ACC112 (cell line): ENCODE measurements at regions not wholly inside any gene's neighbourhood (a gene's known extent, or its start where the extent isn't known, plus 50 kb on each side); places are given as distances from the start of the nearest gene placed in this dataset.

Experiments used
- H2AFZ ChIP-seq: fragments of 200-600 bp; sonication (generic); one replicate; pipeline ENCODE4 v1.6.0; 2017; ENCODE audit warnings: antibody characterized with exemption, low read length; ENCODE audit not compliant: unreplicated experiment
- H3K27ac ChIP-seq: fragments of 200-600 bp; sonication (generic); 2 replicates; pipeline ENCODE4 v1.5.1; 2014; ENCODE audit warnings: low read depth, mild to moderate bottlenecking, antibody characterized with exemption, low read length, moderate library complexity
- H3K27me3 ChIP-seq: fragments of 200-600 bp; sonication (generic); 2 replicates; pipeline ENCODE4 v1.6.1; 2014; ENCODE audit warnings: mild to moderate bottlenecking, antibody characterized with exemption, low read length, moderate library complexity, mixed read lengths; ENCODE audit not compliant: insufficient read depth
- H3K36me3 ChIP-seq: fragments of 200-600 bp; sonication (generic); 2 replicates; pipeline ENCODE4 v1.6.1; 2016; ENCODE audit warnings: mild to moderate bottlenecking, antibody characterized with exemption, low read length, moderate library complexity, mixed read lengths; ENCODE audit not compliant: insufficient read depth
- H3K4me1 ChIP-seq: fragments of 200-600 bp; sonication (generic); one replicate; pipeline ENCODE4 v1.6.1; 2016; ENCODE audit warnings: low read length, mixed read lengths; ENCODE audit not compliant: insufficient read depth, unreplicated experiment, control insufficient read depth
- H3K4me3 ChIP-seq: fragments of 200-600 bp; sonication (generic); 2 replicates; pipeline ENCODE4 v1.5.1; 2014; ENCODE audit warnings: mild to moderate bottlenecking, low read depth, low read length
- H3K79me2 ChIP-seq: fragments of 200-600 bp; sonication (generic); one replicate; pipeline ENCODE4 v1.6.0; 2016; ENCODE audit warnings: low read length; ENCODE audit not compliant: control insufficient read depth, unreplicated experiment, insufficient read depth

- Histone ChIP-seq H2AFZ (no peak overlapping the region), H3K4me1 (no peaks in the 10 kb centered on the region), H3K4me3 (no peak overlapping the region), H3K79me2 (no peaks in the 10 kb centered on the region), H3K27ac (no peak overlapping the region), H3K36me3 (no peaks in the 10 kb centered on the region), H3K27me3 (peaks cover 54% of the 10 kb centered on the region)
Observed at GRCh38 chr13:51027644-51028043, 83.4 kb downstream of the C13orf42 start.

- H3K36me3 ChIP-seq: no peaks in the 10 kb centered on the region
- H3K4me1 ChIP-seq: no peaks in the 10 kb centered on the region
- H3K4me3 ChIP-seq: no peak overlapping the region
Observed at GRCh38 chr13:51026016-51026415, 85.1 kb downstream of the C13orf42 start.

GRCh38 chr13:51025245-51025905 lies 85.7 kb downstream of the C13orf42 start:
- Histone ChIP-seq H3K36me3 (no peaks in the 10 kb centered on the region), H3K27ac (no peak overlapping the region), H3K27me3 (peaks cover 66% of the 10 kb centered on the region), H3K79me2 (no peaks in the 10 kb centered on the region), H3K4me3 (no peak overlapping the region), H3K4me1 (no peaks in the 10 kb centered on the region), H2AFZ (no peak overlapping the region)

More at GRCh38 chr13:51026016-51026415, 85.1 kb downstream of the C13orf42 start:
- Histone ChIP-seq H2AFZ (no peak overlapping the region), H3K27ac (no peak overlapping the region), H3K79me2 (no peaks in the 10 kb centered on the region), H3K27me3 (peaks cover 60% of the 10 kb centered on the region)

DNA sequence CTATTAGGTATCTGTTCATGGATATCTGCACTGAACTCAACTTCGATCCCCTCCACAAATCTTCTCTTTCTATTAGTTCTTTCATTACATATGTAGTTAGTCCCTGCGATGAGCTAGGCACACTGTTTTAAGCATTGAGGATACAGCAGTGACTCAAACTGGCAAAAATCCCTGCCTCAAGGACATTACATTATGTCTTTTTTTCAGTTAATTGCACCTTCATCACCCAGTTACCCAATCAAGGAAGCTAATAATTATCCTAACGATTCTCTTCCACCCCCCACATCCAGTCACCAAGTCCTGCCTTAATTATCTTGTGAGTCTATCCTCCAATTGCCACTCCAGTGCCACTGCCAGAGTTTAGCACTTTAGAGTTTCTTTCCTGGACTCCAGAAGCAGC lies 89.3 kb downstream of the C13orf42 start:
- no peak overlapping the region for H2AFZ ChIP-seq
- H3K4me1 ChIP-seq: no peaks in the 10 kb centered on the region

GRCh38 chr13:51020600-51020999 lies 90.5 kb downstream of the C13orf42 start:
- Histone ChIP-seq H3K36me3 (no peaks in the 10 kb centered on the region), H3K79me2 (no peaks in the 10 kb centered on the region), H2AFZ (no peak overlapping the region), H3K4me1 (no peaks in the 10 kb centered on the region), H3K27ac (no peak overlapping the region), H3K27me3 (peaks cover 44% of the 10 kb centered on the region; the same call in 1 of the 2 replicates), H3K4me3 (no peak overlapping the region)

More for the DNA sequence above, 89.3 kb downstream of the C13orf42 start:
- Histone ChIP-seq H3K27ac (no peak overlapping the region), H3K79me2 (no peaks in the 10 kb centered on the region), H3K27me3 (peaks cover 53% of the 10 kb centered on the region), H3K4me3 (no peak overlapping the region), H3K36me3 (no peaks in the 10 kb centered on the region)

DNA sequence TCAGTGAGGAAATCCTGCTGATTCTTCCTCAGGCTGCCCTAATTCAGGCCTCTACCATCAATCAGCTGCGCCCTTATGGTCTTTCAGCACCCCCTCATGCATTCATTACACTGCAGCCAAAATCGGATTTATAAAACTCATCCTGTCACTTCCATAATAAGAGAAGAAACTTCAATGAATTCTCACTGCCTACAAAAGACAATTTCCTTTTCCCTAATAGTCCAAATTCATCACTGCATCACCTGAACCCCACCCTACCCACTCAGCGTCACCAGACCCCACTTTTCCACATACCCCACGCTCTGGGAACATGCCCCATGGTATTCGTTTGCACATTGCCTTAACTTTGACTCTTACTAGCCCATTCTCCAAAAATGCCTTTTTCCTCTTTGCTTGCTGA lies 92.0 kb downstream of the C13orf42 start:
- Histone ChIP-seq H3K27me3 (peaks cover 32% of the 10 kb centered on the region; the same call in 1 of the 2 replicates), H2AFZ (no peak overlapping the region), H3K4me1 (no peaks in the 10 kb centered on the region), H3K36me3 (no peaks in the 10 kb centered on the region), H3K27ac (no peak overlapping the region), H3K4me3 (no peak overlapping the region), H3K79me2 (no peaks in the 10 kb centered on the region)

DNA sequence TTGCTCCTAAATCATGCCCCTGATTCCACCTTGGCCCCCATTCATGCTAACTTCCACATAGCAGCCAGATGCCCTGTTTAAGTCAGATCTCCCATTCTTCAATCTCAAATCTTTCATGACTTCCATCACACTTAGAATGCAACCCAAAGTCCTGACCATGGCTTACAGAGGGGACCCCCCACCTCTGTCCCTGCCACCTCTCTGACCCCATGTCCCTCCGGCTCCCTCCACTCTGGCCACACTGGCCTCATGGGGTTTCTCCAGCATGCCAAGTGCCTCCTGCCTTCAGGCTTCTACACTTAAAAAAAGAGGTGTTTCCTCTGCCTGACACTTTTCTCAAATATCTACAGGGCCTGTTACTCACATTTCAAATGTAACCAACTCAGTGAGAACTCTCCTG lies 93.6 kb downstream of the C13orf42 start:
- H3K4me1 ChIP-seq: no peaks in the 10 kb centered on the region
- no peaks in the 10 kb centered on the region for H3K36me3 ChIP-seq
- no peak overlapping the region for H3K4me3 ChIP-seq
- no peak overlapping the region for H2AFZ ChIP-seq
- no peaks in the 10 kb centered on the region for H3K79me2 ChIP-seq
- H3K27ac ChIP-seq: no peak overlapping the region
- peaks cover 23% of the 10 kb centered on the region; the same call in 1 of the 2 replicates for H3K27me3 ChIP-seq

- no peaks in the 10 kb centered on the region for H3K79me2 ChIP-seq
- H2AFZ ChIP-seq: no peak overlapping the region
- H3K36me3 ChIP-seq: no peaks in the 10 kb centered on the region
- H3K4me3 ChIP-seq: no peak overlapping the region
- peaks cover 18% of the 10 kb centered on the region; the same call in 1 of the 2 replicates for H3K27me3 ChIP-seq
- H3K4me1 ChIP-seq: no peaks in the 10 kb centered on the region
- no peak overlapping the region for H3K27ac ChIP-seq
Observed at GRCh38 chr13:51015973-51016372, 95.1 kb downstream of the C13orf42 start.

GRCh38 chr13:51009597-51009996 lies 100.0 kb downstream of the RNASEH2B start:
- H2AFZ ChIP-seq: no peak overlapping the region
- no peak overlapping the region for H3K4me3 ChIP-seq
- H3K27ac ChIP-seq: no peak overlapping the region
- H3K36me3 ChIP-seq: no peaks in the 10 kb centered on the region
- H3K79me2 ChIP-seq: no peaks in the 10 kb centered on the region
- H3K4me1 ChIP-seq: no peaks in the 10 kb centered on the region
- H3K27me3 ChIP-seq: peaks cover 7% of the 10 kb centered on the region; the same call in 1 of the 2 replicates

DNA sequence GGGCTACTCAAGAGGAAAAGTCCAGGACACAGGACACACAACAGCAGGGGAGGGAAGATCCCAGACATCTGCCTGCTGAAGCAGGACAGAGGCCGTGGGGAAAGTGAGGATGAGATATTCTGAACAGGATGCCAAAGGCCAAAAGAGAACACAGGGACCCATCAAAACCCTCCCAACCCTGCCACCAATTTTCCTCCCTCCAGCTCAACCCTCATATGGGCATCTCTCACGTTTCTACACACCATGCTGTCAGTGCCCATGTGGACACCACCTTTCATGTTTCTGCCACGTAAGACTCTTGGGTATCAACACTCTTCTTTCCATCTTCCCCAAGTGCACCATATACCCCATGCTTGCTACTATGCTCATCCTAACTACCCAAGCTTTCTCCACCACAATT lies 97.6 kb downstream of the RNASEH2B start:
- Histone ChIP-seq H3K4me3 (no peak overlapping the region), H3K79me2 (no peaks in the 10 kb centered on the region), H3K4me1 (no peaks in the 10 kb centered on the region), H3K36me3 (no peaks in the 10 kb centered on the region), H3K27me3 (peaks cover 19% of the 10 kb centered on the region; the same call in 1 of the 2 replicates), H2AFZ (no peak overlapping the region), H3K27ac (peak overlapping the region; percentile 35)

- Histone ChIP-seq H3K4me3 (no peak overlapping the region), H3K4me1 (no peaks in the 10 kb centered on the region), H3K27ac (peak overlapping the region; percentile 35), H2AFZ (no peak overlapping the region), H3K79me2 (no peaks in the 10 kb centered on the region), H3K36me3 (no peaks in the 10 kb centered on the region), H3K27me3 (peaks cover 19% of the 10 kb centered on the region; the same call in 1 of the 2 replicates)
Observed at GRCh38 chr13:51006067-51006845, 96.7 kb downstream of the RNASEH2B start.
